ENCODE measurements at regions not wholly inside any gene's neighbourhood (a gene's known extent, or its start where the extent isn't known, plus 50 kb on each side); places are given as distances from the start of the nearest gene placed in this dataset.
"Not testable (repeated sequence)": the region's sequence is repeated elsewhere in the genome, so short reads cannot be mapped to it uniquely, and the experiment has no call there.

DNA sequence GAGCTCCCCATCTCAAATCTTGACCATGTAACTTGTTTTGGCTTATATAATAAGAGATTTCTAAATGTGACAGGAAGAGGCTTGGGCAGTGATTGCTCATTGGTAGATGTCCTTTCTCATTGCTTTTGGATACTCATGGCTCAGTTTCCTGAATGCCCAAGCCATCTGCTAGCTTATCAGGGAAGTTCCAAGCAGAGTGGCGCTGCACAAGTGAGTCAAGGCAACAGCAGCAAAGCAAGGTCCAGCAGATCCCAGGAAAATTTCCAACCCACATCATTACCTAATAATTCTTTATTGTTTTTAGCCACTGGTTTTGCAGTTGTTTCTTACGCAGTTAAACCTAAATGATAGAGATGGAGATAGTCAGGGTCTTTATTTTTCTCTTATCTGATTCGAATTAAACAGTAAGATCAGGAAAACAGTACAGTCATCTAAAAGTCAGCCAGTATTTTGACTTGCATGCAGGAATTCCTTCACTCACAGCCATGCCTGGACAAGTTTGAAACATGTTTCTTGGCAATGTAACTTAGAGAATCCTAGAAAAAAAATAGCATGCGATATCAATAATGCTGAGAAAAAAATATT, 349.7 kb upstream of the TMEFF2 start:
- no peak for DNase-seq

DNA sequence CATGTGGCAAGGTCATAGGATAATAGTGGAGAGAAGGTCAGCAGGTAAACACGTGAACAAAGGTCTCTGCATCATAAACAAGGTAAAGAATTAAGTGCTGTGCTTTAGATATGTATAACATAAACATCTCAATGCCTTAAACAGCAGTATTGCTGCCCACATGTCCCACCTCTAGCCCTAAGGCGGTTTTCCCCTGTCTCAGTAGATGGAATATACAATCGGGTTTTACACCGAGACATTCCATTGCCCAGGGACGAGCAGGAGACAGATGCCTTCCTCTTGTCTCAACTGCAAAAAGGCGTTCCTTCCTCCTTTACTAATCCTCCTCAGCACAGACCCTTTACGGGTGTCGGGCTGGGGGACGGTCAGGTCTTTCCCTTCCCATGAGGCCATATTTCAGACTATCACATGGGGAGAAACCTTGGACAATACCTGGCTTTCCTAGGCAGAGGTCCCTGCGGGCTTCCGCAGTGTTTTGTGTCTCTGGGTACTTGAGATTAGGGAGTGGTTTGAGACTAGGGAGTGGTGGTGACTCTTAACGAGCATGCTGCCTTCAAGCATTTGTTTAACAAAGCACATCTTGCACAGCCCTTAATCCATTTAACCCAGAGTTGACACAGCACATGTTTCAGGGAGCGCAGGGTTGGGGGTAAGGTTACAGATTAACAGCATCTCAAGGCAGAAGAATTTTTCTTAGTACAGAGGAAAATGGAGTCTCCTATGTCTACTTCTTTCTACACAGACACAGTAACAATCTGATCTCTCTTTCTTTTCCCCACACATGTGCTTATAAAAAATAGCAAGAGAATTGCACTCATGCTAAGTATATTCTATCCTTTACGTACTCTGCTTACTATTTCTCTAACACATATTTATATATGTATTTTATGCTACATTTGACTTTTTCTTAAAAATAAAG, 347.7 kb upstream of the TMEFF2 start:
- not testable (repeated sequence) for DNase-seq

DNA sequence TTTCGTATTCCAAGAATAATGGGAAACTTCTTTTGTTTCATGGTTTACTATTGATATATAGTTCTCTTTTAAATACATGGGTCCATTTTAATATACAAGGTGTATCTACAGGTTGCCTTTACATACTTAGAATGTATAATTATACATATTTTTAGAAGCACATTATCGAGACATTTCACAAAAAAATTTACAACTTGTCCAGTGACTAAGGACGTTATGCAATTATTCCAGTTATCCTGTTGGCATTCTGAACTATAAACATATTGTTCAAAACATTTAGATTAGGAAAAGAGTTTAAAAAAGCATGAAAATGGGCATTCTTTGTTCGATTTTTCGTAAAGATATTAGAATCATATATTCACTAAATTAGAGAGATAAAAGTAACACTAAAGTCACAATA, 344.6 kb upstream of the TMEFF2 start:
- DNase-seq, result no peak

DNA sequence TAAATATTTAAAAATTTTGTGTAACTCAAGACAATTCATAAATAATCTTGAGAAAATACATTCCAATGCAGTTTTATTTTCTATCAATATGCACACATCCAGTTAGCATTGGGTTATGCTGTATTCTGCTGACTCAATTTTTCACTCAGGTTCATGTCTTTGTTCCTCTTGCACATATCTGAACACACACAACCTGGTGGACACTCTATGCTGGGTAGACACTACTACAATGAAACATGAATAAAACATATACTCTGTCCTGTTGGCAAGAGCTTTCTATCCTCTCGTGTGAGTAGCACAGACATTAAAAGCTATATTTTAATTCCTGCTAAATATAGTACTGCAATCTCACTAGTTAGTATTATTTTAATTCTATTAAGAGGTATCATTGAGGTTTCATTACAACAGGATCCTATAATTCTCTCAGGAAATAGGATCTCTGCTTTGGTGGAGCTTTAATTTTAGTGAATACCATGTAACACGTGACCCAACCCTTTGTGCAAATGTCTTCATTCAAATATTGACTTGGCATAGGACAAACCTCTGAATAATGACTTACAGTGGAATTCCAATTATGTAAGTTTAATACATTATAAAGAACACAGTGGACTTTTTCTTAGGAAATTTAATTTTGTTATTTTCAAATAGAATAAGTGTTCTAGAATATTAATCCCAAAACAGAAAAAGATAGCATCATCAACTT, 342.3 kb upstream of the TMEFF2 start:
- DNase-seq, result no peak

DNA sequence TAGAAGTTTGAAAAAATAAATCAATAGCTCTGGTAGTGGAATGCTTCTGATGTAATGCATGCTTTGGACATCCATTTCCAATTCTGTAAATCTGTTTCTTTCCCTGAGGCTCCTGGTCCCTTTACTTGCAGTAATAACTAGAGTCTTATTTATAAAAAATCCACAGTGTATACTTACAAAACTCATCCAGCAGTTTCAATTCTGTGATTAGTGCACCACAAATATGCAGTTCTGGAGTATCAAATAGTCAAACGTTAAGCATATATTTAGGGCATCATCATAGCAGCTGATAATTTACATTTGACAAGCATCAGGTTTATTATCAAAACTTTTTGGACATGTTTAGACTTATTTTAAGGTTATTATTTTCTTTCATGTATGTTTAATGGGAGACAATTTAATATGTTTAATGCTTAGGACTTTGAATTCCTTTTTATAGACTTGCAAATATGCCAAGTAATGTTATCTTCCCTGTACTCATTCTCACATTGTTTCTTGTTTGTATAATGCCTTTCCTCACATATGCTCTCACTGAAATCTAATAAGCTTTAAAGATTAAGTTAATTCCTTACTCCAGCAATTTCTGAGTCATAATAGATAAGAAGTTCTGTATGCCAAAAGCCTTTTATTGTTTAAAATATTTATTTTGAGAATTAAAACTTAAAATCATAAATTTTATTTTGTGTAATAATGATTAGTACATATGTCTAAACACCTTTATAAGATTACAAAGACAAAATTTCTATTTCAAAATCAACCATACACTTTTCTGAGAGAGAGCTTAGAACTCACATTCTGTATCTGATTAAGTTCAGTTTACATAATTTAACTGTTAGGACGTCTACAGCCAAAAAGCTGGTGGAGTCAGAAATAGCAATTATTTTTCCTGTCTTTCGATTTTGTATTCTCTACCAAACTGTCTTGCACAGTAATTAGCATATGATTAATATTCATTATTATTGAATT, 341.5 kb upstream of the TMEFF2 start:
- DNase-seq, result no peak

DNA sequence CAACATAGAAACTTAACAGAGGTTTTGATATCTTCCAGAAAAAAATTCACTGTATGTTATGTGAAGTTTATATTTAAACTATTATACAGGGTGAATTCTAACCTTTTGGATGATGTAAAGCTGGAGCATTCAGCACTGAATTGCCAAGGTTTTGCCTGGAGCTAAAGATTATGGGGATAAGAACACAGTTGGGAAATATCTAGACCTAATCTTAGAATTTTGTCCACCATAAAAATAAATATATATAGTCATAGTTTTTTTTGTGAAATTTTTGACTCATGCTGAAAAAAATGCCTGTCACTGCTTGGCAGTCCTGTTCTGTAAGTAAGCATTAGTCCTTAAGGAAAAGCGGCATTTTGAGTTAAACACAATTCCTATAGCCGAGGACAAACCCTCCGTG, 339.3 kb upstream of the TMEFF2 start:
- no peak for DNase-seq

DNA sequence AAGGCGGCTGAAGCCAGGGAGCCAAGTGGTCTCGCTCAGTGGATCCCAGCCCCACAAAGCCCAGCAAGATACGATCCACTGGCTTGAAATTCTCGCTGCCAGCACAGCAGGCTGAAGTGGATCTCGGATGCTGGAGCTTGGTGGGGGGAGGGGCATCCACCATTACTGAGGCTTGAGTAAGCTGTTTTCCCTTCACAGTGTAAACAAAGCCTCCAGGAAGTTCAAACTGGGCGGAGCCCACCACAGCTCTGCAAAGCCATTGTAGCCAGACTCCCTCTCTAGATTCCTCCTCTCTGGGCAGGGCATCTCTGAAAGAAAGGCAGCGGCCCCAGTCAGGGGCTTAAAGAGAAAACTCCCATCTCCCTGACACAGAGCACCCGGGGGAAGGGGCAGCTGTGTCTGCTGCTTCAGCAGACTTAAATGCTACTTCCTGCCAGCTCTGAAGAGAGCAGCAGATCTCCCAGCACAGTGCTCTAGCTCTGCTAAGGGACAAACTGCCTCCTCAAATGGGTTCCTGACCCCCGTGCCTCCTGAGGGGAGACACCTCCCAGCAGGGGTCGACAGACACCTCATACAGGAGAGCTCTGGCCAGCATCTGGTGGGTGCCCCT, 330.0 kb upstream of the TMEFF2 start:
- not testable (repeated sequence) for DNase-seq

DNA sequence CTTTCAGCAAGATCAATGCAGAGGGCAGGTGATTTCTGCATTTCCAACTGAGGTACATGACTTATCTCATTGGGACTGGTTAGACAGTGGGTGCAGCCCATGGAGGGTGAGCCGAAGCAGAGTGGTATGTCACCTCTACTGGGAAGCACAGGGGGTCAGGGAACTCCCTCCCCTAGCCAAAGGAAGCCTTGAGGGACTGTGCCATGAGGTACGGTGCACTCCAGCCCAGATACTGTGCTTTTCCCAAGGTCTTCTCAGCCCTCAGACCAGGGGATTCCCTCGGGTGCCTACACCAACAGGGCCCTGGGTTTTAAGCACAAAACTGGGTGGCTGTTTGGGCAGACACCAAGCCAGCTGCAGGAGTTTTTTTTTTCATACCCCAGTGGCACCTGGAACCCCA, 329.5 kb upstream of the TMEFF2 start:
- not testable (repeated sequence) for DNase-seq

DNA sequence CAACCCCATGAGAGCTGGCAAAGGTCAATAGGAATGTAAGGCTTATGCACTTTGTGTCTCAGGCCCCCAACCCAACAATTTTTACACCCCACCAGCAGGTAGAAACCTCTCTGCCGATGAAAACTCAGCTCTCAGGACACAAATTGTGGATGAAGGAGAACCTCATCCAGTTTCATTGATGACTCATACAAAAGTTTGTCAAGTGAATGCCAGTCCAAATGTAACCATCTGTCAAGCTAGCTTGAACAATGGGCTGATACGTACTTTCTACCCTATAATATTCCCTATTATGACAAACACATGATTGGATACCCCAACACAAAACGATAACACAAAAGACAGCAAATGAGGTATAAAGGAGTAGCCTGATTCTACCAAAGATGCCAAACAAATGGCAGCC, 321.2 kb upstream of the TMEFF2 start:
- DNase-seq, result no peak

DNA sequence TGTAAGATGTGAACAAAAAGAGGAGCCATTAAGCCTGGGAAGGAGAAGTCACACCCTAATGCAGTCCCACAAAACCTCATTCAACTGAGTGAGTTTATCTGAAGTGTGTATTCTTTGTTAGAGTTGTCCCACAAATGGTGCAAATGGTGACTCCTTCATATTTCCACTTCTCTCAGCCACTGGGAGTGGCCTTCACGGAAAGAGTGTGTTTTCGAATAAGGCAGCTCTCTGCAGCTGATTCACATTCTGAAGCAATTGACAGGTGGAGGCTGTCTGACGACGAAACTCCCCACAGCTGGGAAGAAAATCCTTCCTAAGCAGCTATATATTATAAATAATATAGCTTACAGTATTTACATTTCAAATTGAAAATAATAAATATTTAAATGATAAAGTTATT, 318.8 kb upstream of the TMEFF2 start:
- DNase-seq, result no peak

DNA sequence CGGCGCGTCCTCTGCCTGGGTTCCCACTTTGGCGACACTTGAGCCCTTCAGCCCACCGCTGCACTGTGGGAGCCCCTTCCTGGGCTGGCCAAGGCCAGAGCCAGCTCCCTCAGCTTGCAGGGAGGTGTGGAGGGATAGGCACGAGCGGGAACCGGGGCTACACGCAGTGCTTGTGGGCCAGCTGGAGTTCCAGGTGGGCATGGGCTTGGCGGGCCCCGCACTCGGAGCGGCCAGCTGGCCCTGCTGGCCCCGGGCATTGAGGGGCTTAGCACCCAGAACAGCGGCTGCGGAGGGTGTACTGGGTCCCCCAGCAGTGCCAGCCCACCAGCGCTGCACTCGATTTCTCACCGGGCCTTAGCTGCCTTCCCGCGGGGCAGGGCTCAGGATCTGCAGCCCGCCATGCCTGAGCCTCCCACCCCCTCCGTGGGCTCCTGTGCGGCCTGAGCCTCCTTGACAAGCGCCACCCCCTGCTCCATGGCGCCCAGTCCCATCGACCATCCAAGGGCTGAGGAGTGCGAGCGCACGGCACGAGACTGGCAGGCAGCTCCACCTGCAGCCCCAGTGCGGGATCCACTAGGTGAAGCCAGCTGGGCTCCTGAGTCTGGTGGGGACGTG, 313.2 kb upstream of the TMEFF2 start:
- not testable (repeated sequence) for DNase-seq

DNA sequence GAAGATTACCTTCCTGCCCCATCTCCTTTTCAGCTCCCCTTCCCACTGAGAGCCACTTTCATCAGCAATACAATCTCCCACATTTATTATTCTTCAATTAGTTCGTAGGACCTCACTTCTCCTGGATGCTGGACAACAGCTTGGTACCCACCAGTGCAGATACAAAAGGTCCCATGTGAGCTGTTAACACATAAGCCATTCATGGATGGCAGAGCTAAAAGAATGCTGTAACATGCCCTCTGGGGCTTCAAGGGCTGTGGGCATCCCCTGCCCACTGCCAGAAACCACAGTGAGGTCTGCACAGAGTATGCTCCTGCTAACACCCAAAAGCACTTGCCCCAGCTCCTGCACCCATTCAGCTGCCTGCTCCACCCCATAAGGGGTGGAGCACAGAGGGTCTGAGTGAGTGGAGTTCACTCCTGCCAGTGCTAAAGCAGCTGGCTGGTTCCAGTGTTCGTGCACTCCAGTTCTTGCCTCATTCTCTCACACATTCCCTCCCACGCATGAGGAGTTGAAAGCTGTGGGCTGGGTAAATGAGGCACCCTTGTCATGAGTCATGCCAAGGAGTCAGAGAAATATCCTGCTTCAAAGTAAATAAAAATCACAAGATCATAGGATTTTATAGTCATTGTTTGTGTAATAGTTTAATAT, 305.9 kb upstream of the TMEFF2 start:
- no peak for DNase-seq

DNA sequence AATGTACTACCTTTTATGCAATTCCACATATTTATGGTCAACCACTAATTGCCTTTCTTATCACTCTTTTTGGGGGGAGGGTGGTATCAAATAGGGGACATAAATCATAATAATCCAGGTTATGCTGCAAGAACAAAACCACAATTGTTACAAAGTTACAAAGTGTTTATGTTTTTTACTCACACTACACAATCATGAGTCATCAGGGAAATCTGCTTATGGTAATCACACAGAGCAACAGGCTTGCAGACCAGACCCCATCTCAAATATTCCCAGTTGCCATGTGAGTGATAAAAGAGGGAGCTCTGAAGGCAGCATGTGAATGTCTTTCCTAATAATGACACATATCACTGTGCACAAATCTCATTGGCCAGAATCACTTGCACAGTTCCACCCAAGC, 304.7 kb upstream of the TMEFF2 start:
- DNase-seq, result no peak

DNA sequence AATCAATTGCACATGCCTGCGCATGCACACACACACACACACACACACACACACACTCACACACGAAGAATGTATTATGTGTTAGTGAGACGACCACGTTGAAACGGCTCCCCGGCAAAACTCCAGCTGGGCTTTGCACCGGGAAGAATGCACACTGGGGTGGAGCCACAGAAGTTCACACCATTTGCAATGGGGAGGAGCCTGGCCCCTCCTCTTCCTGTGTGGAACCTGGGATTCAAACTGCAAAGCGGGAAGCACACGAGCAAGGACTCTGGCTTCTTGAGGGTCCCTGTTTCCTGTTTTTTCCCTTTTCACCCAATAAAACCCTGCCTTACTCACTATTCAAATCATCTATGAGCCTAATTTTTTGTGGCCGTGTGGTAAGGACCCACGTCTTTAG, 304.0 kb upstream of the TMEFF2 start:
- DNase-seq, result no peak

DNA sequence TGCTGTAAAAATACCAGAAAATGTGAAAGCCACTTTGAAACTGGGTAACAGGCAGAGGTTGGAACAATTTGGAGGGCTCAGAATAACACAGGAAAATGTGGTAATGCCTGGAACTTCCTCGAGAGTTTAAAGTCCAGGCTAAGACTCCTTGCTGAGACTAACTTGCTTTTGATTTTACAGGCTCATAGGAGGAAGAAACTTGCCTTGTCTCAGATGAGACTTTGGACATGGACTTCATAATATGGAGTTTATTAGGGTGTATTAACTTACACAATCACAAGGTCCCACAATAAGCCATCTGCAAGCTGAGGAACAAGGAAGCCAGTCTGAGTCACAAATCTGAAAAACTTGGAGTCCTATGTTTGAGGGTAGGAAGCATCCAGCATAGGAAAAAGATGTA, 293.4 kb upstream of the TMEFF2 start:
- not testable (repeated sequence) for DNase-seq

DNA sequence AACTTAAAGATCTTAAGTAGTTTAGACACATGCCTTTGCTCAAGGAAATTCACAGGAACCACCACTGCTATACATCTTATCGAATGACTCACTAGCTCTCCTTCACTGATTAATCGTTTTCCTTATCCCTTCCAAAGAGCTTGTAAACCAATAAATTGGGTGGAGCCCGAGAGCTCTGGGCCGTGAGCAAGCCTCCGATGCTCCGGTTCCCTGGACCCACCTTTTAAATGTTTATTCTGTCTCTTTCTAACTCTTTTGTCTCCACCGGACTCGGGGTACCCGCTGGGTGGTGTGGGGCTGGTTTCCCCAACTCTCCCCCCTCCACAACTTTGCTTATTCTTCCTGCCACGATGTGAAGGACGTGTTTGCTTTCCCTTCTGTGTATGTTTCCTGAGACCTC, 292.9 kb upstream of the TMEFF2 start:
- no peak for DNase-seq

DNA sequence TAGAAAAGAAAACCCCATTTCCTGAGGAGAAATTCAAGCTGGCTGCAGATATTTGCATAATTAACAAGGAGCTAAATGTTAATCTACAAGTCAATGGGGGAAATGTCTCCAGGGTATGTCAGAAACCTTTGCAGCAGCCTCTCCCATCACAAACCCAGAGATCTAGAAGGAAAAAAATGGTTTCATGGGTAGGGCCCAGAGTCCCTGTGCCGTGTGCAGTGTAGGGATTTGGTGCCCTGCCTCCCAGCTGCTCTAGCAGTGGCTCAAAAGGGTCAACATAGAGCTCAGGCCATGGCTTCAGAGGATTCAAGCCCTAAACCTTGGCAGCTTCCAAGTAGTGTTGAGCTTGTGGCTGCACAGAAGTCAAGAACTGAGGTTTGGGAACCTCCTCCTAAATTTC, 290.2 kb upstream of the TMEFF2 start:
- DNase-seq, result no peak

DNA sequence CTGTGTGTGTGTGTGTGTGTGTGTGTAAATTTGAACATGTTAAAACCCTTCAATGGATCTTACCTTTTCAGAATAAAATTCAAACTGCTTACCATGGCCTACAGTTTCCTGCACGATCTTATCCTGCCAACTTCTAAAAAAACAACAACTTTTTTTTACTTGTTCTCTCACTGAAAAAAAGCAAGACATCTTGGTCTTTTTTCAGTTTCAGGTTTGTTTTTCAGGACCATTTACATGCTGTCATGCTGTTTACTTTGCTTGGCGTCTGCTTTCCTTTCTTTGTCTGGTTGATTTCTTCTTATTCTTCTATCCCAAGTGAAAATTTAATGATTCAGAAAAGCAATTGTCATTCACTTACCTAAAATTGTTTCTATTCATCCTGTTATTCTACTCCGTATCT, 286.3 kb upstream of the TMEFF2 start:
- DNase-seq, result no peak

DNA sequence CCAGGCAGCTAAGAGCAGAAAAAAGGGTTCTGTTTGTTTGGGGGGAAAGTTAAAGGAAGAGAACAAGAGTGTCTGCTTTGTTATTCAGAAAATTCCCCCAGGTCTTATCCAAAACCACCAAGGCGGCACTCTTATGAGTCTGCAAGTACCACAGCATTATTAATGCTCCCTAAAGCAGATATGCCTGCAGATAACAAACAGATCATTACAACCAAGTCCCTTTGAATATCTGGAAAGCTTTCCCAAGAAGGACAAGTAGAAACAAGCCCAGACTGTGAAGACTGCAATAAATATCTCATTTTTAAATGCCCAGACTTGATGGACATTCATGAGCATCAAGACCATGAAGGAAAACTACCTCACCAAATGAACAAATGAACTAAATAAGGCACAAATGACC, 278.6 kb upstream of the TMEFF2 start:
- DNase-seq, result no peak

DNA sequence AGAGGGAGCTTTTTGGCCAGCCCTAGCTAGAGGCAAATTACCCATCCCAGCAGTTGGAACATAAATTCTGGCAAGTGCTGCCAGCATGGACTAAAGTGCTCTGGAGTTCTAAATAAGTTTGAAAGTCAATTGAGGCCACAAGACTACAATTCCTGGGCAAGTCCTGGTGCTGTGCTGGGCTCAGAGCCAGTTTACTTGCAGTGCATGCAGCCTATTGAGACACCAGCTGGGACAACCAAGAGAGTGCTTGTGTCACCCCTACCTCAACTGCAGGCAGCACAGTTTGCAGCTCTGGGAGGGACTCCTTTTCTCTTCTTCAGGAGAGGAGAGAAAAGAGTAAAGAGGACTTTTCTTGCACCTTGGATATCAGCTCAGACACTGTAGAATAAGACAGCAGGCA, 277.2 kb upstream of the TMEFF2 start:
- no peak for DNase-seq

DNA sequence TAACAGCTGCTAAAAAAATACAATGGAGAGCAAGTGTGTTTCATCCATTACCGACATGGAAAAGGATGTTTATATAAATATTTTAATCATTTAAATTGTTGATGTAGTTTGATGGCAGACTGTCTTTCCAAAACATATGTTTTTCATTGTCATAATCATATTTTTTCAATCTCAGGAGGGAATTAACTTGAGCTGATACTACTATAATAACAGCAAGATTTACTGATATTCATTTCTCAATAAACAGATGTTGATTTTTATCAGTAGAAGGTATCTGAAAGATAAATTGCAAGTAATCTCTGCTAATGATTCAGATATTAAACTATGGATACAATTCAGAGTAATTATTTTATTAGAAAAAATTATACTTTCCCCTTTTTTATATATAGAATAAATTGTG, 274.9 kb upstream of the TMEFF2 start:
- no peak for DNase-seq
